Liver (tissue), 8 donors: ENCODE measurements at regions not wholly inside any gene's neighbourhood (a gene's known extent, or its start where the extent isn't known, plus 50 kb on each side); places are given as distances from the start of the nearest gene placed in this dataset.

ENCODE experiments used
- DNase-seq: peaks from one replicate; pipeline ENCODE4 v3.0.0-alpha.2; 2017; ENCODE audit warnings: low spot score
- H3K27ac ChIP-seq, 2 donors: one replicate each; pipeline ENCODE4 v1.7.0; 2013; ENCODE audit warnings: inconsistent platforms in 2 of 2, low read length in 2 of 2, control low read depth in 1 of 2, low read depth in 1 of 2, mild to moderate bottlenecking in 1 of 2
- H3K27me3 ChIP-seq, 4 donors: one replicate each; pipeline versions ENCODE4 v1.6.1 to v1.7.0; 2013; ENCODE audit warnings: low read length in 3 of 4, inconsistent platforms in 1 of 4, mild to moderate bottlenecking in 1 of 4, moderate library complexity in 1 of 4; ENCODE audit not compliant: control insufficient read depth in 4 of 4, insufficient read depth in 4 of 4
- H3K36me3 ChIP-seq, 4 donors: one replicate each; pipeline versions ENCODE4 v1.6.1 to v1.7.0; 2013; ENCODE audit warnings: low read length in 3 of 4, mild to moderate bottlenecking in 3 of 4, low read depth in 1 of 4, moderate library complexity in 1 of 4; ENCODE audit not compliant: control insufficient read depth in 4 of 4, insufficient read depth in 3 of 4
- H3K4me1 ChIP-seq, 4 donors: one replicate each; pipeline versions ENCODE4 v1.6.1 to v1.7.0; 2013; ENCODE audit warnings: low read length in 3 of 4, mild to moderate bottlenecking in 3 of 4, moderate library complexity in 1 of 4; ENCODE audit not compliant: control insufficient read depth in 4 of 4, insufficient read depth in 4 of 4
- H3K4me3 ChIP-seq, 3 donors: one replicate each; pipeline versions ENCODE4 v1.6.1 to v1.7.0; 2013; ENCODE audit warnings: low read length in 3 of 3, control low read depth in 1 of 3, low read depth in 1 of 3, mild to moderate bottlenecking in 1 of 3
- H3K9ac ChIP-seq, 2 donors: one replicate each; pipeline ENCODE4 v1.7.0; 2013; ENCODE audit warnings: low read length in 2 of 2, mild to moderate bottlenecking in 2 of 2, moderate library complexity in 2 of 2, control low read depth in 1 of 2, low read depth in 1 of 2
- H3K9me3 ChIP-seq, 4 donors: one replicate each; pipeline versions ENCODE4 v1.6.1 to v1.7.0; 2013; ENCODE audit warnings: low read length in 3 of 4; ENCODE audit not compliant: control insufficient read depth in 4 of 4
- ATF3 ChIP-seq: IDR thresholded peaks from 2 replicates; pipeline ENCODE4 v1.6.1; 2016; ENCODE audit warnings: antibody characterized with exemption
- CTCF ChIP-seq: fragments of 150-350 bp; IDR thresholded peaks from 2 replicates; pipeline ENCODE4 v1.5.1; 2017; ENCODE audit warnings: improper control_type of control experiment, low read depth, low read length; ENCODE audit not compliant: missing input control
- EGR1 ChIP-seq, 2 donors: IDR thresholded peaks; 2 replicates each; pipeline ENCODE4 v1.6.1; 2016 to 2018; ENCODE audit warnings: antibody characterized with exemption in 2 of 2, low read depth in 2 of 2
- FOXA1 ChIP-seq: IDR thresholded peaks from 2 replicates; pipeline ENCODE4 v1.6.1; 2016; ENCODE audit warnings: antibody characterized with exemption
- FOXA2 ChIP-seq: IDR thresholded peaks from 2 replicates; pipeline ENCODE4 v1.6.1; 2016; ENCODE audit warnings: antibody characterized with exemption
- GABPA ChIP-seq, 2 donors: IDR thresholded peaks in 1 of 2; conservative IDR thresholded peaks in 1 of 2; 2 replicates each; pipeline ENCODE4 v1.6.1; 2016; ENCODE audit warnings: antibody characterized with exemption in 2 of 2, mild to moderate bottlenecking in 1 of 2, moderate library complexity in 1 of 2
- HNF4A ChIP-seq, 2 donors: conservative IDR thresholded peaks; 2 replicates each; pipeline ENCODE4 v1.6.1; 2016; ENCODE audit warnings: antibody characterized with exemption in 2 of 2, mild to moderate bottlenecking in 2 of 2
- HNF4G ChIP-seq: IDR thresholded peaks from 2 replicates; pipeline ENCODE4 v1.6.1; 2016; ENCODE audit warnings: antibody characterized with exemption
- JUND ChIP-seq, 2 donors: IDR thresholded peaks; 2 replicates each; pipeline ENCODE4 v1.6.1; 2016; ENCODE audit warnings: antibody characterized with exemption in 2 of 2
- MAX ChIP-seq: IDR thresholded peaks from 2 replicates; pipeline ENCODE4 v1.6.1; 2016; ENCODE audit warnings: antibody characterized with exemption
- NR2F2 ChIP-seq: IDR thresholded peaks from 2 replicates; pipeline ENCODE4 v1.6.1; 2016; ENCODE audit warnings: antibody characterized with exemption
- RAD21 ChIP-seq, 2 donors: IDR thresholded peaks; 2 replicates each; pipeline ENCODE4 v1.6.1; 2016; ENCODE audit warnings: antibody characterized with exemption in 2 of 2, mild to moderate bottlenecking in 2 of 2
- REST ChIP-seq: IDR thresholded peaks from 2 replicates; pipeline ENCODE4 v1.6.1; 2016; ENCODE audit warnings: antibody characterized with exemption, mild to moderate bottlenecking
- RXRA ChIP-seq, 2 donors: IDR thresholded peaks; 2 replicates each; pipeline ENCODE4 v1.6.1; 2017 to 2018; ENCODE audit warnings: antibody characterized with exemption in 2 of 2, mild to moderate bottlenecking in 1 of 2
- SP1 ChIP-seq: IDR thresholded peaks from 2 replicates; pipeline ENCODE4 v1.6.1; 2018; ENCODE audit warnings: antibody characterized with exemption, mild to moderate bottlenecking
- TAF1 ChIP-seq: conservative IDR thresholded peaks from 2 replicates; pipeline ENCODE4 v1.6.1; 2016; ENCODE audit warnings: antibody characterized with exemption, mild to moderate bottlenecking
- YY1 ChIP-seq: IDR thresholded peaks from 2 replicates; pipeline ENCODE4 v1.6.1; 2016; ENCODE audit warnings: antibody characterized with exemption, mild to moderate bottlenecking
- ZBTB33 ChIP-seq: IDR thresholded peaks from 2 replicates; pipeline ENCODE4 v1.6.1; 2016; ENCODE audit warnings: antibody characterized with exemption
- WGBS: extraction: QIAGEN DNeasy Blood & Tissue Kit; methylation state at CpG from one replicate; pipeline ENCODE4 v1.1.7; 2013; 5-methylcytosine and 5-hydroxymethylcytosine counted together
- donor health status: healthy.
- donor health status: healthy.
- donor health status: healthy.
- donor health status: healthy.
- donor health status: healthy.

GRCh38 chr6:139647841-139648240 lies 273.4 kb upstream of the CITED2 start:
- no peak for TF ChIP-seq NR2F2
- no peak for TF ChIP-seq EGR1 (IDR thresholded peaks at IDR 0.05; ENCODE audit: low read depth in 2 of 2)
- no peak for TF ChIP-seq MAX
- no peak for TF ChIP-seq ATF3
- no peak for TF ChIP-seq TAF1
- no peak for TF ChIP-seq SP1
- TF ChIP-seq RXRA (IDR thresholded peaks at IDR 0.05), result no peak
- TF ChIP-seq REST, result no peak
- no peak for TF ChIP-seq FOXA2
- no peak for TF ChIP-seq FOXA1
- no peak for TF ChIP-seq CTCF
- no peak for TF ChIP-seq YY1
- TF ChIP-seq GABPA (IDR thresholded peaks at IDR 0.05 in 1 of 2, conservative IDR thresholded peaks at IDR 0.05 in 1 of 2), result no peak
- TF ChIP-seq ZBTB33, result no peak
- no peak for TF ChIP-seq JUND (IDR thresholded peaks at IDR 0.05)
- no peak for TF ChIP-seq RAD21 (IDR thresholded peaks at IDR 0.05)
- TF ChIP-seq HNF4A (conservative IDR thresholded peaks at IDR 0.05), result no peak
- no peak for TF ChIP-seq HNF4G
- 86% methylated on average over 5 of the region's 5 CpGs for WGBS
- no peak overlapping the region for H3K4me3 ChIP-seq
- H3K27ac ChIP-seq, result no peak overlapping the region
- H3K36me3 ChIP-seq, result no peaks in the 10 kb centered on the region
- no peak overlapping the region for H3K9ac ChIP-seq
- no peaks in the 10 kb centered on the region for H3K4me1 ChIP-seq
- DNase-seq, result no peak
- H3K27me3 ChIP-seq, result no peaks in the 10 kb centered on the region
- no peaks in the 10 kb centered on the region for H3K9me3 ChIP-seq

GRCh38 chr6:139647016-139647415 lies 272.6 kb upstream of the CITED2 start:
- no peaks in the 10 kb centered on the region for H3K36me3 ChIP-seq
- TF ChIP-seq TAF1 (no peak), RAD21 (IDR thresholded peaks at IDR 0.05) (no peak), HNF4G (no peak), YY1 (no peak), REST (no peak)

More at GRCh38 chr6:139647016-139647415, 272.6 kb upstream of the CITED2 start:
- Histone ChIP-seq H3K9me3 (no peaks in the 10 kb centered on the region), H3K27me3 (no peaks in the 10 kb centered on the region), H3K4me1 (no peaks in the 10 kb centered on the region), H3K4me3 (no peak overlapping the region), H3K9ac (no peak overlapping the region), H3K27ac (no peak overlapping the region)
- 100% methylated on average over 3 of the region's 3 CpGs for WGBS
- no peak for DNase-seq
